ENCODE measurements at regions not wholly inside any gene's neighbourhood (a gene's known extent, or its start where the extent isn't known, plus 50 kb on each side); places are given as distances from the start of the nearest gene placed in this dataset.

GRCh38 chr2:129744649-129745048 lies 234.8 kb upstream of the RAB6C start:
- H3K27ac Mint-ChIP-seq, result no peak overlapping the region
- ATAC-seq (replicated peaks in 1 of 2), result no peak
- H3K27me3 Mint-ChIP-seq (ENCODE audit: low read depth), result peaks cover 14% of the 10 kb centered on the region
- H3K4me3 Mint-ChIP-seq, result no peak overlapping the region
- no peaks in the 10 kb centered on the region for H3K36me3 Mint-ChIP-seq (ENCODE audit: insufficient read depth in 2 of 2)
- no peaks in the 10 kb centered on the region for H3K4me1 Mint-ChIP-seq (ENCODE audit: low read depth)
- no peaks in the 10 kb centered on the region for H3K9me3 Mint-ChIP-seq
- DNase-seq, result no peak

- ATAC-seq (replicated peaks in 1 of 2) (no peak), DNase-seq (no peak)
These were observed 231.9 kb upstream of the RAB6C start for GRCh38 chr2:129747500-129748125.

GRCh38 chr2:129748250-129748649 lies 231.2 kb upstream of the RAB6C start:
- ATAC-seq (replicated peaks in 1 of 2) (no peak), DNase-seq (no peak)
- H3K4me1 Mint-ChIP-seq (ENCODE audit: low read depth), result no peaks in the 10 kb centered on the region
- no peak overlapping the region for H3K27ac Mint-ChIP-seq
- H3K4me3 Mint-ChIP-seq, result no peak overlapping the region
- no peaks in the 10 kb centered on the region for H3K36me3 Mint-ChIP-seq (ENCODE audit: insufficient read depth in 2 of 2)
- no peaks in the 10 kb centered on the region for H3K9me3 Mint-ChIP-seq
- peaks cover 14% of the 10 kb centered on the region for H3K27me3 Mint-ChIP-seq (ENCODE audit: low read depth)

More at GRCh38 chr2:129747500-129748125, 231.9 kb upstream of the RAB6C start:
- Mint-ChIP-seq H3K9me3 (no peaks in the 10 kb centered on the region), H3K4me3 (no peak overlapping the region), H3K36me3 (ENCODE audit: insufficient read depth in 2 of 2) (no peaks in the 10 kb centered on the region), H3K27me3 (ENCODE audit: low read depth) (peaks cover 14% of the 10 kb centered on the region), H3K4me1 (ENCODE audit: low read depth) (no peaks in the 10 kb centered on the region), H3K27ac (no peak overlapping the region)

- Mint-ChIP-seq H3K4me3 (no peak overlapping the region), H3K36me3 (ENCODE audit: insufficient read depth in 2 of 2) (no peaks in the 10 kb centered on the region), H3K4me1 (ENCODE audit: low read depth) (no peaks in the 10 kb centered on the region), H3K27me3 (ENCODE audit: low read depth) (peaks cover 14% of the 10 kb centered on the region), H3K27ac (no peak overlapping the region), H3K9me3 (no peaks in the 10 kb centered on the region)
- no peak for DNase-seq
- no peak for ATAC-seq (replicated peaks in 1 of 2)
These were observed 230.8 kb upstream of the RAB6C start for GRCh38 chr2:129748653-129749052.

GRCh38 chr2:129751409-129751808 lies 228.1 kb upstream of the RAB6C start:
- Mint-ChIP-seq H3K27me3 (ENCODE audit: low read depth) (peaks cover 15% of the 10 kb centered on the region), H3K4me1 (ENCODE audit: low read depth) (no peaks in the 10 kb centered on the region), H3K27ac (no peak overlapping the region), H3K4me3 (no peak overlapping the region), H3K9me3 (no peaks in the 10 kb centered on the region), H3K36me3 (ENCODE audit: insufficient read depth in 2 of 2) (no peaks in the 10 kb centered on the region)
- DNase-seq (no peak), ATAC-seq (replicated peaks in 1 of 2) (no peak)

GRCh38 chr2:129752176-129752575 lies 227.3 kb upstream of the RAB6C start:
- H3K27me3 Mint-ChIP-seq (ENCODE audit: low read depth), result peaks cover 15% of the 10 kb centered on the region
- H3K27ac Mint-ChIP-seq, result no peak overlapping the region
- no peak for ATAC-seq (replicated peaks in 1 of 2)
- DNase-seq, result no peak
- H3K4me1 Mint-ChIP-seq (ENCODE audit: low read depth), result no peaks in the 10 kb centered on the region
- no peak overlapping the region for H3K4me3 Mint-ChIP-seq
- H3K36me3 Mint-ChIP-seq (ENCODE audit: insufficient read depth in 2 of 2), result no peaks in the 10 kb centered on the region
- no peaks in the 10 kb centered on the region for H3K9me3 Mint-ChIP-seq

- no peak overlapping the region for H3K27ac Mint-ChIP-seq
- no peaks in the 10 kb centered on the region for H3K9me3 Mint-ChIP-seq
These were observed 226.8 kb upstream of the RAB6C start for GRCh38 chr2:129752686-129753085.

GRCh38 chr2:129753261-129753660 lies 226.2 kb upstream of the RAB6C start:
- no peak overlapping the region for H3K4me3 Mint-ChIP-seq
- H3K4me1 Mint-ChIP-seq (ENCODE audit: low read depth), result no peaks in the 10 kb centered on the region
- no peak for ATAC-seq (replicated peaks in 1 of 2)
- no peaks in the 10 kb centered on the region for H3K9me3 Mint-ChIP-seq
- no peaks in the 10 kb centered on the region for H3K36me3 Mint-ChIP-seq (ENCODE audit: insufficient read depth in 2 of 2)
- DNase-seq, result no peak
- no peak overlapping the region for H3K27ac Mint-ChIP-seq
- peaks cover 15% of the 10 kb centered on the region for H3K27me3 Mint-ChIP-seq (ENCODE audit: low read depth)

More at GRCh38 chr2:129752686-129753085, 226.8 kb upstream of the RAB6C start:
- peaks cover 15% of the 10 kb centered on the region for H3K27me3 Mint-ChIP-seq (ENCODE audit: low read depth)
- ATAC-seq (replicated peaks in 1 of 2) (no peak), DNase-seq (no peak)
- no peaks in the 10 kb centered on the region for H3K4me1 Mint-ChIP-seq (ENCODE audit: low read depth)
- no peaks in the 10 kb centered on the region for H3K36me3 Mint-ChIP-seq (ENCODE audit: insufficient read depth in 2 of 2)
- no peak overlapping the region for H3K4me3 Mint-ChIP-seq

GRCh38 chr2:129754421-129754820 lies 225.0 kb upstream of the RAB6C start:
- H3K27me3 Mint-ChIP-seq (ENCODE audit: low read depth), result peaks cover 9% of the 10 kb centered on the region
- H3K4me3 Mint-ChIP-seq, result no peak overlapping the region
- no peaks in the 10 kb centered on the region for H3K9me3 Mint-ChIP-seq
- H3K4me1 Mint-ChIP-seq (ENCODE audit: low read depth), result no peaks in the 10 kb centered on the region
- H3K27ac Mint-ChIP-seq, result no peak overlapping the region
- ATAC-seq (replicated peaks in 1 of 2) (no peak), DNase-seq (no peak)
- H3K36me3 Mint-ChIP-seq (ENCODE audit: insufficient read depth in 2 of 2), result no peaks in the 10 kb centered on the region

- no peak for ATAC-seq (replicated peaks in 1 of 2)
- Mint-ChIP-seq H3K4me1 (ENCODE audit: low read depth) (no peaks in the 10 kb centered on the region), H3K27me3 (ENCODE audit: low read depth) (peaks cover 9% of the 10 kb centered on the region), H3K4me3 (no peak overlapping the region), H3K9me3 (no peaks in the 10 kb centered on the region), H3K27ac (no peak overlapping the region), H3K36me3 (ENCODE audit: insufficient read depth in 2 of 2) (no peaks in the 10 kb centered on the region)
- DNase-seq, result no peak
These were observed 224.6 kb upstream of the RAB6C start for GRCh38 chr2:129754831-129755230.

- H3K36me3 Mint-ChIP-seq (ENCODE audit: insufficient read depth in 2 of 2), result no peaks in the 10 kb centered on the region
- H3K27me3 Mint-ChIP-seq (ENCODE audit: low read depth), result peaks cover 9% of the 10 kb centered on the region
- no peaks in the 10 kb centered on the region for H3K4me1 Mint-ChIP-seq (ENCODE audit: low read depth)
- ATAC-seq (replicated peaks in 1 of 2) (no peak), DNase-seq (no peak)
- no peak overlapping the region for H3K4me3 Mint-ChIP-seq
- H3K9me3 Mint-ChIP-seq, result no peaks in the 10 kb centered on the region
- no peak overlapping the region for H3K27ac Mint-ChIP-seq
These were observed 223.7 kb upstream of the RAB6C start for GRCh38 chr2:129755786-129756185.

GRCh38 chr2:129756276-129756675 lies 223.2 kb upstream of the RAB6C start:
- no peak overlapping the region for H3K4me3 Mint-ChIP-seq
- H3K4me1 Mint-ChIP-seq (ENCODE audit: low read depth), result no peaks in the 10 kb centered on the region
- H3K27ac Mint-ChIP-seq, result no peak overlapping the region
- no peaks in the 10 kb centered on the region for H3K9me3 Mint-ChIP-seq
- H3K27me3 Mint-ChIP-seq (ENCODE audit: low read depth), result peaks cover 9% of the 10 kb centered on the region
- no peak for ATAC-seq (replicated peaks in 1 of 2)
- DNase-seq, result no peak
- H3K36me3 Mint-ChIP-seq (ENCODE audit: insufficient read depth in 2 of 2), result no peaks in the 10 kb centered on the region

- ATAC-seq (replicated peaks in 1 of 2) (no peak), DNase-seq (no peak)
- H3K4me1 Mint-ChIP-seq (ENCODE audit: low read depth), result no peaks in the 10 kb centered on the region
- H3K9me3 Mint-ChIP-seq, result no peaks in the 10 kb centered on the region
- H3K27ac Mint-ChIP-seq, result no peak overlapping the region
- H3K4me3 Mint-ChIP-seq, result no peak overlapping the region
- H3K27me3 Mint-ChIP-seq (ENCODE audit: low read depth), result peaks cover 9% of the 10 kb centered on the region
- H3K36me3 Mint-ChIP-seq (ENCODE audit: insufficient read depth in 2 of 2), result no peaks in the 10 kb centered on the region
These were observed 222.0 kb upstream of the RAB6C start for GRCh38 chr2:129757366-129757914.
